NB4 (cell line): ENCODE measurements at regions not wholly inside any gene's neighbourhood (a gene's known extent, or its start where the extent isn't known, plus 50 kb on each side); places are given as distances from the start of the nearest gene placed in this dataset.

Experiments used
- CTCF ChIP-seq: IDR thresholded peaks from one replicate; pipeline ENCODE4 v1.5.1; 2012; ENCODE audit warnings: low read depth, low read length
- MAX ChIP-seq: IDR thresholded peaks from 2 replicates; pipeline ENCODE4 v1.6.1; 2011; ENCODE audit warnings: low read depth, low read length
- POLR2A ChIP-seq: IDR thresholded peaks from 2 replicates; pipeline ENCODE4 v1.6.1; 2011; ENCODE audit warnings: mild to moderate bottlenecking; ENCODE audit not compliant: insufficient read length; ENCODE audit errors: extremely low read depth

- TF ChIP-seq CTCF: no peak
- no peak for TF ChIP-seq POLR2A
- no peak for TF ChIP-seq MAX
Measured at GRCh38 chr15:97717806-97718205, 242.7 kb upstream of the ARRDC4 start.
